H9 (cell line): ENCODE measurements at regions not wholly inside any gene's neighbourhood (a gene's known extent, or its start where the extent isn't known, plus 50 kb on each side); places are given as distances from the start of the nearest gene placed in this dataset.

ENCODE experiments used
- DNase-seq: peaks from one replicate; pipeline ENCODE4 v3.0.0-alpha.2; 2017
- H2AFZ ChIP-seq: one replicate; pipeline ENCODE4 v1.6.1; 2013; ENCODE audit warnings: mild to moderate bottlenecking, low read length, control low read depth, moderate library complexity
- H2AK5ac ChIP-seq: 2 replicates; pipeline ENCODE4 v1.6.1; 2013; ENCODE audit warnings: low read length, control low read depth, mixed read lengths; ENCODE audit not compliant: insufficient read length
- H2BK120ac ChIP-seq: one replicate; pipeline ENCODE4 v1.6.1; 2013; ENCODE audit warnings: low read depth, mild to moderate bottlenecking, low read length, control low read depth, inconsistent platforms; ENCODE audit not compliant: poor library complexity, severe bottlenecking
- H2BK12ac ChIP-seq: 2 replicates; pipeline ENCODE4 v1.6.1; 2013; ENCODE audit warnings: low read length, control low read depth, mixed read lengths, low read depth; ENCODE audit not compliant: insufficient read length
- H2BK15ac ChIP-seq: 2 replicates; pipeline ENCODE4 v1.6.1; 2013; ENCODE audit warnings: low read depth, low read length, control low read depth
- H2BK20ac ChIP-seq: one replicate; pipeline ENCODE4 v1.6.1; 2013; ENCODE audit warnings: low read depth, mild to moderate bottlenecking, low read length, control low read depth, inconsistent platforms; ENCODE audit not compliant: poor library complexity, severe bottlenecking
- H2BK5ac ChIP-seq: 2 replicates; pipeline ENCODE4 v1.6.1; 2013; ENCODE audit warnings: low read length, control low read depth, mixed read lengths; ENCODE audit not compliant: insufficient read length
- H3K14ac ChIP-seq: 2 replicates; pipeline ENCODE4 v1.6.1; 2013; ENCODE audit warnings: low read length, control low read depth; ENCODE audit not compliant: insufficient read depth
- H3K18ac ChIP-seq: 2 replicates; pipeline ENCODE4 v1.6.1; 2013; ENCODE audit warnings: low read depth, mild to moderate bottlenecking, mixed read lengths, low read length, control low read depth; ENCODE audit not compliant: insufficient read length
- H3K23ac ChIP-seq: 2 replicates; pipeline ENCODE4 v1.6.1; 2013; ENCODE audit warnings: low read length, control low read depth, mixed read lengths, low read depth; ENCODE audit not compliant: insufficient read length
- H3K23me2 ChIP-seq: 2 replicates; pipeline ENCODE4 v1.6.1; 2013; ENCODE audit warnings: low read depth, mild to moderate bottlenecking, mixed read lengths, low read length, control low read depth; ENCODE audit not compliant: insufficient read length, poor library complexity, severe bottlenecking
- H3K27ac ChIP-seq: 2 replicates; pipeline ENCODE4 v1.5.1; 2013; ENCODE audit warnings: low read length, control low read depth, mixed read lengths, low read depth; ENCODE audit not compliant: insufficient read length
- H3K27me3 ChIP-seq: 2 replicates; pipeline ENCODE4 v1.6.1; 2013; ENCODE audit warnings: low read length, control low read depth, inconsistent platforms; ENCODE audit not compliant: insufficient read depth
- H3K4ac ChIP-seq: 2 replicates; pipeline ENCODE4 v1.6.1; 2013; ENCODE audit warnings: low read depth, mild to moderate bottlenecking, control low read depth, inconsistent platforms, low read length, moderate library complexity
- H3K4me1 ChIP-seq: 2 replicates; pipeline ENCODE4 v1.6.1; 2013; ENCODE audit warnings: low read length, control low read depth, inconsistent platforms; ENCODE audit not compliant: insufficient read depth
- H3K4me2 ChIP-seq: 2 replicates; pipeline ENCODE4 v1.6.1; 2013; ENCODE audit warnings: low read length, control low read depth, mixed read lengths; ENCODE audit not compliant: insufficient read length, insufficient read depth
- H3K56ac ChIP-seq: 2 replicates; pipeline ENCODE4 v1.6.1; 2013; ENCODE audit warnings: low read depth, mild to moderate bottlenecking, mixed read lengths, low read length, control low read depth; ENCODE audit not compliant: insufficient read length
- H3K79me1 ChIP-seq: 2 replicates; pipeline ENCODE4 v1.6.1; 2013; ENCODE audit warnings: low read depth, mild to moderate bottlenecking, moderate library complexity, low read length, control low read depth, inconsistent platforms; ENCODE audit not compliant: insufficient read depth, poor library complexity, severe bottlenecking
- H3K79me2 ChIP-seq: 2 replicates; pipeline ENCODE4 v1.6.1; 2013; ENCODE audit warnings: low read length, control low read depth, inconsistent platforms; ENCODE audit not compliant: insufficient read depth
- H3K9ac ChIP-seq: 2 replicates; pipeline ENCODE4 v1.6.1; 2013; ENCODE audit warnings: low read length, control low read depth, mixed read lengths; ENCODE audit not compliant: insufficient read length; ENCODE audit errors: extremely low read depth
- H3K9me3 ChIP-seq: one replicate; pipeline ENCODE4 v1.6.1; 2013; ENCODE audit warnings: low read depth, low read length, inconsistent platforms; ENCODE audit not compliant: control insufficient read depth
- H3T11ph ChIP-seq: one replicate; pipeline ENCODE4 v1.6.1; 2013; ENCODE audit warnings: mild to moderate bottlenecking, low read length, control low read depth, inconsistent platforms
- H4K20me1 ChIP-seq: one replicate; pipeline ENCODE4 v1.6.1; 2013; ENCODE audit not compliant: control insufficient read depth, insufficient read length, insufficient read depth
- H4K5ac ChIP-seq: 2 replicates; pipeline ENCODE4 v1.6.1; 2013; ENCODE audit warnings: low read depth, mild to moderate bottlenecking, mixed read lengths, low read length, control low read depth; ENCODE audit not compliant: insufficient read length
- H4K8ac ChIP-seq: replicated peaks from 2 replicates; pipeline ENCODE4 v1.6.1; 2013; ENCODE audit warnings: low read length, control low read depth, mixed read lengths, low read depth; ENCODE audit not compliant: insufficient read length
- H4K91ac ChIP-seq: 2 replicates; pipeline ENCODE4 v1.6.1; 2013; ENCODE audit warnings: low read depth, mild to moderate bottlenecking, moderate library complexity, mixed read lengths, low read length, control low read depth; ENCODE audit not compliant: insufficient read length
- H3K27ac Mint-ChIP-seq, 3 experiments: 2 replicates in 2 of 3; 3 replicates in 1 of 3; pipeline ENCODE4 v1.8.0; 2020 to 2021; ENCODE audit warnings: mixed read lengths in 3 of 3, mild to moderate bottlenecking in 1 of 3, moderate library complexity in 1 of 3
- H3K27me3 Mint-ChIP-seq: 2 replicates; pipeline ENCODE4 v1.8.0; 2021; ENCODE audit warnings: low read depth, mild to moderate bottlenecking, moderate library complexity, mixed read lengths
- H3K36me3 Mint-ChIP-seq, 3 experiments: 2 replicates in 2 of 3; 3 replicates in 1 of 3; pipeline ENCODE4 v1.8.0; 2020 to 2021; ENCODE audit warnings: low read depth in 3 of 3, mixed read lengths in 3 of 3; ENCODE audit not compliant: insufficient read depth in 1 of 3
- H3K4me1 Mint-ChIP-seq, 2 experiments: 2 replicates each; pipeline ENCODE4 v1.8.0; 2020; ENCODE audit warnings: mixed read lengths in 2 of 2
- H3K4me3 Mint-ChIP-seq, 2 experiments: 2 replicates in 1 of 2; 3 replicates in 1 of 2; pipeline ENCODE4 v1.8.0; 2020 to 2021; ENCODE audit warnings: mild to moderate bottlenecking in 2 of 2, mixed read lengths in 2 of 2, moderate library complexity in 1 of 2
- H3K9me3 Mint-ChIP-seq, 2 experiments: 2 replicates in 1 of 2; 3 replicates in 1 of 2; pipeline ENCODE4 v1.8.0; 2020; ENCODE audit warnings: mild to moderate bottlenecking in 2 of 2, mixed read lengths in 2 of 2, moderate library complexity in 1 of 2
- CTCF ChIP-seq: fragments of 200-600 bp; sonication (generic); conservative IDR thresholded peaks from 3 replicates; pipeline ENCODE4 v1.8.0; 2021; ENCODE audit warnings: antibody characterized with exemption, mild to moderate bottlenecking
- WGBS: extraction: QIAGEN DNeasy Blood & Tissue Kit; methylation state at CpG from one replicate; pipeline ENCODE4 v1.1.7; 2013; ENCODE audit warnings: missing lambda C conversion rate, low lambda C conversion rate, mixed read lengths; ENCODE audit not compliant: insufficient read length; ENCODE audit errors: extremely low coverage; 5-methylcytosine and 5-hydroxymethylcytosine counted together

DNA sequence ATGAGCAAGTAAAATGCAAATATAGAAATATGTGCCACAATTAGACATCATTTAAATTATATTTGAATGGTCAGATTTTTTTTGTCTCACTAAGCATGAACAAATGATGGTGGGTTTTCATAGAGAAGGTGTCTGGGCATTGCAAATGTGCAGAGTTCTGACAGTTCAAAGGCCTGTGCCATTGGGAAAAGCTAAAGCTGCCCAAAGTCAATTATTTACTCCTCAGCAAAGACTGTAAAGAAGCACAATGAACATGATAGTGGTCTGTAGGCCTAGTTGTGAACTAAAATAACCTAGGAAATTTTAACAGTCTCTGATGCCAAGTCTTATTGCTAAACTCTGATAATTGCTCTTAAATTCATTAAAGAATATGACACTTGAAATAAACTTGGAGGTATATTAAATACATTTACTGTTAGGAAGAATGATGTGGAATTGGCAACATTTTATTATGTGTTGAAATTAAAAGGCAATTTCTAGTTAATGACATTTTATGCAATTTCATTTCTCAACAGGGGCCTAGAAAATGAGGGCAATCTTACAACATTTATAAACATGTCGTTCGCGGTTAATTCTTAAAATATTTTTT lies 874.3 kb upstream of the ADAMTS5 start:
- H3K27me3 ChIP-seq = no peaks in the 10 kb centered on the region
- no peak overlapping the region for H3K14ac ChIP-seq
- no peaks in the 10 kb centered on the region for H3K4me1 Mint-ChIP-seq
- no peaks in the 10 kb centered on the region for H4K20me1 ChIP-seq
- peaks cover 2 to 6% of the 10 kb centered on the region in 2 experiments; a peak in 4 of 5 replicates for H3K9me3 Mint-ChIP-seq
- H3K23me2 ChIP-seq = no peaks in the 10 kb centered on the region
- no peaks in the 10 kb centered on the region for H3K79me1 ChIP-seq
- H2BK15ac ChIP-seq = no peak overlapping the region
- H3K27ac ChIP-seq = no peak overlapping the region
- no peak overlapping the region for H2AK5ac ChIP-seq
- TF ChIP-seq CTCF = no peak
- no peaks in the 10 kb centered on the region for H3K27me3 Mint-ChIP-seq
- no peak overlapping the region for H2BK120ac ChIP-seq
- no peak overlapping the region for H3K4me3 Mint-ChIP-seq
- H3K56ac ChIP-seq = no peak overlapping the region
- no peak overlapping the region for H4K8ac ChIP-seq
- H3K9ac ChIP-seq = no peak overlapping the region
- no peak overlapping the region for H2BK20ac ChIP-seq
- H3K4me2 ChIP-seq = no peak overlapping the region
- H3K79me2 ChIP-seq = no peaks in the 10 kb centered on the region
- peaks cover 0 to 5% (median 2%) of the 10 kb centered on the region in 3 experiments; a peak in 3 of 7 replicates for H3K36me3 Mint-ChIP-seq
- H3K27ac Mint-ChIP-seq = no peak overlapping the region
- no peak overlapping the region for H2BK5ac ChIP-seq
- H2BK12ac ChIP-seq = no peak overlapping the region
- H4K91ac ChIP-seq = no peak overlapping the region
- no peak overlapping the region for H3K23ac ChIP-seq
- H4K5ac ChIP-seq = no peak overlapping the region
- H3K9me3 ChIP-seq = no peaks in the 10 kb centered on the region
- no peak for DNase-seq
- no peaks in the 10 kb centered on the region for H3K4me1 ChIP-seq
- WGBS = no CpG with 5 or more reads among the region's 3 CpGs
- H3K4ac ChIP-seq = no peak overlapping the region
- no peak overlapping the region for H3K18ac ChIP-seq
- no peak overlapping the region for H3T11ph ChIP-seq
- no peak overlapping the region for H2AFZ ChIP-seq
